ENCODE measurements at regions not wholly inside any gene's neighbourhood (a gene's known extent, or its start where the extent isn't known, plus 50 kb on each side); places are given as distances from the start of the nearest gene placed in this dataset.

- Histone ChIP-seq H3K4me3 (ENCODE audit: low read length in 3 of 3) (no peak overlapping the region), H3K27ac (ENCODE audit: low read depth in 2 of 2, low read length in 2 of 2) (no peak overlapping the region), H3K9me3 (ENCODE audit: control insufficient read depth in 2 of 3, insufficient read depth in 1 of 3, low read length in 3 of 3) (no peaks in the 10 kb centered on the region), H3K4me1 (ENCODE audit: control insufficient read depth in 2 of 3, insufficient read depth in 2 of 3, low read depth in 1 of 3, low read length in 3 of 3) (no peaks in the 10 kb centered on the region), H3K36me3 (ENCODE audit: control insufficient read depth in 2 of 3, insufficient read depth in 3 of 3, low read length in 3 of 3) (no peaks in the 10 kb centered on the region), H3K27me3 (ENCODE audit: control insufficient read depth, insufficient read depth, low read length) (no peaks in the 10 kb centered on the region), H3K9ac (ENCODE audit: low read length in 3 of 3) (no peak overlapping the region)
- DNase-seq (peak in 2 of 5 donors; percentile 19 to 60), FAIRE-seq (no peak)
- intact Hi-C loops (cut with DNase I), result no loop called here
- TF ChIP-seq, protein P1, sequence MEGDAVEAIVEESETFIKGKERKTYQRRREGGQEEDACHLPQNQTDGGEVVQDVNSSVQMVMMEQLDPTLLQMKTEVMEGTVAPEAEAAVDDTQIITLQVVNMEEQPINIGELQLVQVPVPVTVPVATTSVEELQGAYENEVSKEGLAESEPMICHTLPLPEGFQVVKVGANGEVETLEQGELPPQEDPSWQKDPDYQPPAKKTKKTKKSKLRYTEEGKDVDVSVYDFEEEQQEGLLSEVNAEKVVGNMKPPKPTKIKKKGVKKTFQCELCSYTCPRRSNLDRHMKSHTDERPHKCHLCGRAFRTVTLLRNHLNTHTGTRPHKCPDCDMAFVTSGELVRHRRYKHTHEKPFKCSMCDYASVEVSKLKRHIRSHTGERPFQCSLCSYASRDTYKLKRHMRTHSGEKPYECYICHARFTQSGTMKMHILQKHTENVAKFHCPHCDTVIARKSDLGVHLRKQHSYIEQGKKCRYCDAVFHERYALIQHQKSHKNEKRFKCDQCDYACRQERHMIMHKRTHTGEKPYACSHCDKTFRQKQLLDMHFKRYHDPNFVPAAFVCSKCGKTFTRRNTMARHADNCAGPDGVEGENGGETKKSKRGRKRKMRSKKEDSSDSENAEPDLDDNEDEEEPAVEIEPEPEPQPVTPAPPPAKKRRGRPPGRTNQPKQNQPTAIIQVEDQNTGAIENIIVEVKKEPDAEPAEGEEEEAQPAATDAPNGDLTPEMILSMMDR (IDR thresholded peaks at IDR 0.05; ENCODE audit: borderline replicate concordance, extremely low read depth, insufficient read depth), result no peak
Observed at GRCh38 chr4:54945838-54946237, 179.6 kb downstream of the KDR start.

GRCh38 chr4:54942721-54943120 is 182.7 kb downstream of the KDR start:
- Histone ChIP-seq H3K9ac (ENCODE audit: low read length in 3 of 3) (no peak overlapping the region), H3K4me3 (ENCODE audit: low read length in 3 of 3) (no peak overlapping the region), H3K36me3 (ENCODE audit: control insufficient read depth in 2 of 3, insufficient read depth in 3 of 3, low read length in 3 of 3) (no peaks in the 10 kb centered on the region), H3K27ac (ENCODE audit: low read depth in 2 of 2, low read length in 2 of 2) (no peak overlapping the region), H3K27me3 (ENCODE audit: control insufficient read depth, insufficient read depth, low read length) (no peaks in the 10 kb centered on the region), H3K9me3 (ENCODE audit: control insufficient read depth in 2 of 3, insufficient read depth in 1 of 3, low read length in 3 of 3) (no peaks in the 10 kb centered on the region), H3K4me1 (ENCODE audit: control insufficient read depth in 2 of 3, insufficient read depth in 2 of 3, low read depth in 1 of 3, low read length in 3 of 3) (no peaks in the 10 kb centered on the region)
- intact Hi-C loops (cut with DNase I), result no loop called here
- TF ChIP-seq, protein P1 (IDR thresholded peaks at IDR 0.05; ENCODE audit: borderline replicate concordance, extremely low read depth, insufficient read depth), result no peak
- no peak for FAIRE-seq
- DNase-seq, result no peak

GRCh38 chr4:54941994-54942552 is 183.3 kb downstream of the KDR start:
- intact Hi-C loops (cut with DNase I), result no loop called here
- TF ChIP-seq, protein P1 (IDR thresholded peaks at IDR 0.05; ENCODE audit: borderline replicate concordance, extremely low read depth, insufficient read depth), result no peak
- H3K4me3 ChIP-seq (ENCODE audit: low read length in 3 of 3), result no peak overlapping the region
- no peaks in the 10 kb centered on the region for H3K27me3 ChIP-seq (ENCODE audit: control insufficient read depth, insufficient read depth, low read length)
- H3K36me3 ChIP-seq (ENCODE audit: control insufficient read depth in 2 of 3, insufficient read depth in 3 of 3, low read length in 3 of 3), result no peaks in the 10 kb centered on the region
- FAIRE-seq (no peak), DNase-seq (peak in 3 of 5 donors; percentile 26 to 65 (median 51))
- no peak overlapping the region for H3K9ac ChIP-seq (ENCODE audit: low read length in 3 of 3)
- H3K27ac ChIP-seq (ENCODE audit: low read depth in 2 of 2, low read length in 2 of 2), result no peak overlapping the region
- H3K9me3 ChIP-seq (ENCODE audit: control insufficient read depth in 2 of 3, insufficient read depth in 1 of 3, low read length in 3 of 3), result no peaks in the 10 kb centered on the region
- H3K4me1 ChIP-seq (ENCODE audit: control insufficient read depth in 2 of 3, insufficient read depth in 2 of 3, low read depth in 1 of 3, low read length in 3 of 3), result no peaks in the 10 kb centered on the region
